ENCODE measurements at regions not wholly inside any gene's neighbourhood (a gene's known extent, or its start where the extent isn't known, plus 50 kb on each side); places are given as distances from the start of the nearest gene placed in this dataset.

DNA sequence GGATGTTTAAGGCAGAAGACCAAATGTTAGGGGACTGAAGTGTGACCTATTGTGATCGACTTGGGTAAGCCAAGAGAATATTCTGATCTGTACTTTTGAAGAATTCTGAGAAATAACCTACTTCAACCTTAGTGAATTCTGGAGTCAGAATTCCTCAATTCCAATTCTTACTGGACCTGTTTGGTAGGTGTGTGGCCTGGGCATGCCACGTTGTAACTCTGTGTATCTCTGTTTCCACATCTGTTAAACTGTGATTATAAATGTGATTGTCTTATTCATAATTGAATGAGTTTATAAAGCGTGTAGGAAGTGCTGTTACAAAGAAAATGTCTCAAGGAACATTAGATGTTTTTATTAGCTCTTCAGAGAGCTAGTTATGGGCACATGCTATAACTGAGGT is 64.5 kb downstream of the TUSC1 start:
- DNase-seq, result no peak

- no peak for DNase-seq
Observed at GRCh38 chr9:25603106-25603505, 75.1 kb downstream of the TUSC1 start.

GRCh38 chr9:25602400-25603044 is 75.7 kb downstream of the TUSC1 start:
- no peak for DNase-seq

DNA sequence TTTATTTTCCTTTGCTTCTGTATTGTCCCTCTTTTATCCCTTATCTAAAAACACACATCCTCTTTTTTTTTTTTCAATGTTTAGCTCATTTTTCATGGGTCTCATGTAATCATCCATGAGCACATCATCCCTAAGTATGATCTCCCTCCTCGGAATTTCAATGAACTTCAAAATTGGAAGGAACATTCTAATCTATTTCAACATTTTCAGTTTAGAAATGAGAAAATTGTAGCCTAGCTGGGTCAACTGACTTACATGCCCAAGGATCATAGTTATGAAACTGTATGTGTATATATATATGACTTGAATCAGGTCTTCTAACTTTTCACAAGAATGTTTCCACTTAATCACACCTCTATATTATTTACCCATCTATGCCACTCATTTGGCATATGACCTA is 77.7 kb downstream of the TUSC1 start:
- no peak for DNase-seq

DNA sequence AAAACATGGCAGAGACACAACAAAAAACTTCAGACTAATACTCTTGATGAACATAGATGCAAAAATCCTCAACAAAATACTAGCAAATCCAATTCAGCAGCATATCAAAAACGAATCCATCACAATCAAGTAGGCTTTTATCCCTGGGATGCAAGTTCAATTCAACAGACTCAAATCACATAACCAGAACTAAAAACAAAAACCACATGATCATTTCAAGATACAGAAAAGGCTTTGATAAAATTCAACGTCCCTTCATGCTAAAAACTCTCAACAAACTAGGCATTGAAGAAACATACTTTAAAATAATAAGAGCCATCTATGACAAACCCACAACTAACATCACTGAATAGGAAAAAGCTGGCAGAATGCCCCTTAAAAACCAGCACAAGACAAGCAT is 93.6 kb downstream of the TUSC1 start:
- DNase-seq, result no peak

DNA sequence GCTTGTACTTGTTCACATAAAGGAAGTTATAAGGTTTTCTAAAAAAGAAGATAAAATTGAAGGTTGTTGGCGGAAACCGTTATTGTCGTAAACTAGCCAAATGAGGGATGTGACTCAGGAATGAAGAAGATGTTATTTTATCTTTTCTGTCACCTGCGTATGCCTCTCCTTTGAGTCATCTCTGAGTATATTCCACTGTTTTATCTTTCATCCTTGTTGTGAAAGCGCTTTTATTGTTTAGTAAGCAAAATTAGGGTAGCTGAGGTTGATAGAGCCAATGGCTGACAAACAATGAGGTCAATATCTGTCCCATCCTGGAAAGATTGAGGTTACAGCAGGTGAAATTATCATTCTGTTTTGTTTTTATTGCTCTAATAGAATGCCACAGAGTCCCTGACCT is 105.0 kb downstream of the TUSC1 start:
- no peak for DNase-seq

- DNase-seq, result no peak
Observed at GRCh38 chr9:25571491-25571890, 106.8 kb downstream of the TUSC1 start.

- DNase-seq, result no peak
Observed at GRCh38 chr9:25570802-25571201, 107.4 kb downstream of the TUSC1 start.

DNA sequence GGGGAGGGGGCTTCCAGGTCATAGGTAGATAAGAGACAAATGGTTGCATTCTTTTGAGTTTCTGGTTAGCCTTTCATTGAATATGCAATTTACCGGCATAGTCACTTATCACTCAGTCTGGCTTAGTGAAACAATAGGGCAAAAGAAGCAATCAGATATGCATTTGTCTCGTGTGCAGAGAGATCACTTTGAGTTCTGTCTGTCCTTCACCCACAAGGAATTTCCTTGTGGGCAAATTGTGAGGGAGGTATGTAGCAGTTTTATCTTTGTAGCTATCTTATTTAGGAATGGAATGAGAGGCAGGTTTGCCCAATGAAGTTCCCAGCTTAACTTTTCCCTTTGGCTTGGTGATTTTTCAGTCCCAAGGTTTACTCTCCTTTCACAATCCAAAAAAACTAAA is 116.1 kb downstream of the TUSC1 start:
- no peak for DNase-seq

DNA sequence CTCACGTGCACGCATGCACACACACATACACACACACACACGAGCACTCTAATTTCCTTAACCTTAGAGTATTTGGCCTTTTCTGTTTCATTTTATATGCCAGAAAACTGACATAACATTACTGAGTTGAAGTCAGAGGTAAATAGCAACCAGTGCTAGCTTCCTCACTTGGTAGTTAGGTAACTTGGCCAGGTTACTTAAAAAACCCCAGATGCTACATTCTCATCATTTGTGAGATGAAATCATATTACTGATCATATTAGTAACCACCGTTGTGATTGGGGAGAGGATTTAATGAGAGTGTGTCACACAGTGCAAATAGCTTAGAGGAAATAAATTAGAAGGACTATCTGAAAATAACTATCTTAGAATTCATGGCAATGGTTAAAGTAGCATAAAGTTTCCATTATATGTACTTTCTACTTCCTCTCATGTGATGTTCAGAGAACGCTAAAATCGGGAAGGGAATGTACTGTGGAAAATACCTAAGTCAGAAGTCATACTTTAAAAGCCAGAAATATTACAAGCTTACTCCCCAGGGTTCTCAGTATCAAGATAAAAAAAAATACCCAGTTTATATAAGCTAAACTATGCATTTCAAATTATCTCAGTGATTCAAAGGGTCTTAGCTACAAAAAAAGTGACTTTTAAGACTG is 120.5 kb downstream of the TUSC1 start:
- no peak for DNase-seq

DNA sequence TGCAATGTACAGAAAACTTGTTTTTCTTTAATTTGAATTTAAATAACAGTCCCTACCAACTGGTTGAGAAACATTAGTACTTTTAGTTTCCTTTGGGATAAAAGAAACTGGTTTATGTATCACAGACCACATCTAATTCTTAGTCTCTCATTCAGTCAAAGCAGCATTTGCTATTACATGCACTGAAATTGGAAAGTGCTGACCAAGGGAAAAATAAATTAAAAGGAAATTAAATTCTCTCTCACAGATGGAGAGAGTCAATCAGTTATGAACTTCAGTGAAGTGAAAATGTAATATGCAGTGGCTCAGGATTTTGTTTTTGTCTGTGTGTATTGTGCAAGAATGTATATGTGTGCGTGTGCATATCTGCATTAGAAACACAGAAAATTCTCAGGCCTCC is 121.7 kb downstream of the TUSC1 start:
- DNase-seq, result no peak

GRCh38 chr9:25548847-25549246 is 129.4 kb downstream of the TUSC1 start:
- no peak for DNase-seq

DNA sequence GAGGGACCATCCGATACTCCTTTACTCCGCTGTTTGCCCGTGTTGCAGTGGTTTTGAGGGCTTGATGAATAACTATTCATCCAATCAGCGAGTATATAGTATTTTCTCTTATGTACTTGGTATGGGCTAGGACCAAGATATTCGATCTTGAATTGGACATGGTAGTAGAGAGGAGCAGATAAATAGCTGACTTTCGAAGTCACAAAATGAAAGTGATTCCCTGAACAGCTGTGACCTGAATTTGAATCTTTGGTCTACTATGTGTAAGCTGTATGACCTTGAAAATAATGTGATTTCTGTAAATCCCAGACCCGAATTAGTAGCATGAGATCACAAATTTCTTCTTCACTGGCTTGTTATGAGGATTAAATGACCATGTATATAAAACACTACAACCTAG is 134.4 kb downstream of the TUSC1 start:
- no peak for DNase-seq

GRCh38 chr9:25542319-25542718 is 135.9 kb downstream of the TUSC1 start:
- no peak for DNase-seq

- DNase-seq, result no peak
Observed at GRCh38 chr9:25537808-25538207, 140.4 kb downstream of the TUSC1 start.

DNA sequence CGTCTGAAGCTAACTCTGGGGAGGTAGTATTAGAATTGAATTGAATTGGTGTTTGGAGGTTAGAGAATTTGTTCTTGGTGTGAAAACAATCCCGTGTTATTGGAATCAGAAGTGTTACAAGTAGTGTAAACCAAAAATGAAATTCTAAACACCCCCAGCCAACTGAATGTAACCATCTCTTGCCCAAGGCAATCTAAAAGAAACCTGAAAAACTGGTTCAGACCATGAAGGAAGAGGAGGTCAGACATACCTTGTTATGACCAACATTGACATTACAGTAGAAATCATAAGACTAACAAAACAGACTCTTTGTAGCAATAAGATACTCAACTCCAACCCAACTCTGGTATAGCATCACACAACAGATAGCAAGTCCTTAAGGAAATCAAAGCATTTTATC is 159.0 kb downstream of the TUSC1 start:
- no peak for DNase-seq

DNA sequence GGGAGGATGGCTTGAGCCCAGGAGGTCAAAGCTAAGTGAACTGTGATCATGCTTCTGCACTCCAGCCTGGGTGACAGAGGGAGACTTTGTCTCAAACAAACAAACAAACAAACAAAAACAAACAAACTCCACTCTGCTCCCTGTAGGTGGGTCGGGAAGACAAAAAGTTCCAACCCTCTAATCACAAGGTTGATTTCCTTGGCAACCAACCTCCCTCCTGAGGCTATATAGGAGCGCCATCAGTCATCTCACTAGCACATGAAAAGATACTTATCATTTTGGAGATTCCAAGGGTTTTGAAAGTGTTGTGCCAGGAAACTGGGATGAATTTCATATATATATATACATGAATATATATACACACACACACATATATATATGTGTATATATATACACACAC is 160.5 kb downstream of the TUSC1 start:
- no peak for DNase-seq

- no peak for DNase-seq
Observed at GRCh38 chr9:25513509-25514033, 164.7 kb downstream of the TUSC1 start.

DNA sequence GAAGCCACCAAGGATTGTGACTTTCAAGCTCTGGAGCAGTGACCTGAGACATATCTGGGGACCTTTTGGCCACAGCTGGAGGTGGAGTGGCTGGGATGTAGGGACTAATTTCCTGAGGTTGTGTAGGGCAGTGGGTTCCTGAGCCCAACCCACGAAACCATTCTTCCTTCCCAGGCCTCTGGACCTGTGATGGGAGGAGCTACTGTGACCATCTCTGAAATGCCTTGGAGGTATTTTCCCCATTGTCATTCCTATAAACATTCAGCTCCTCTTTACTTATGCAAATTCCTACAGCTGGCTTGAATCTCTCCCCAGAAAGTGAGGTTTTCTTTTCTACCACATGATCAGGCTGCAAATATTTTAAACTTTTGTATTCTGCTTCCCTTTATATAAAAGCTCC is 172.6 kb downstream of the TUSC1 start:
- DNase-seq, result no peak

- no peak for DNase-seq
Observed at GRCh38 chr9:25481372-25481771, 196.9 kb downstream of the TUSC1 start.

- DNase-seq, result no peak
Observed at GRCh38 chr9:25480696-25481095, 197.5 kb downstream of the TUSC1 start.

GRCh38 chr9:25472681-25473080 is 205.6 kb downstream of the TUSC1 start:
- DNase-seq, result no peak

DNA sequence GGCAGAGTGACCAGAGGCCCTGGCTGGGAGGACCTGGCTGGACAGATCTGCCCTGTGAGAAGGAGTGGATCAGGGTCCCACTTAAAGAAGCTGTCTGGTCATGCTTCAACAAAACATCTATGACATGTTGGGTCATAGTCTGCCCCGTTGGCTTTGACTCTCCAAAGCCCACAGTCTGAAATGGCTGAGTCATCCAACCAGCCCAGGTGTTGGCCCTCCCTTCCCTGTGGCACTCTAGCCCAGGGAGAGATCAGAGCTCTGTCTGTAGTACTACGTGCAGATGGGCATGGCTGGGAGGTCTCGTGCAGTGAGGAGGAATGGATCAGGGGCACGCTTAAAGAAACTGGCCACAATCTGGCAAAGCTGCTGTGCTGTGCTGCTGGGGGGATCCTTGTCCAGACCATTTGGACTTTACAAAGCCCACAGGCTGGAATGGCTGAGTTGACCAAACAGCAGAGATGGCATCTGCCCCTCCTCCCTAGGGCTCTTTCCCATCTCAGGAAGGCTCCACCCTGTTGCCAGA is 206.1 kb downstream of the TUSC1 start:
- DNase-seq, result no peak

DNA sequence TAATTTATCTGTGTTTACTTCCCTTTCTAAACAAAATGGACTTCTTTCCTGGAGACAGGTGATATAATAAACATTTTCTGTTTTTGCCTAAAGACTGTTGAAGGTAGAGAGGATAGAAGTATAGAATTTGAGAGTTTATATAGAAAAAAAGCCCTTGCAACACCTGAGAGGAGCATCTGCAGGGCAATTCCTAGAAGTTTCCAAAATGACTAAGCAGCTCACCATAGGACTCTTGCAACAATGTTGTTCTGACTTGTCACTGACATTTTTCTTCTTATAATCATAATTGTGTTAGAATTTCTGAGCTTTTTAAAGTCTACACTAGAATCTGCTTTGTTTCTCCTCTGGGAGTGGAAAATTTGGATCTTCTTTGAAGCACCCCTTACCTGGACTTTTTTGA is 216.8 kb downstream of the TUSC1 start:
- no peak for DNase-seq

DNA sequence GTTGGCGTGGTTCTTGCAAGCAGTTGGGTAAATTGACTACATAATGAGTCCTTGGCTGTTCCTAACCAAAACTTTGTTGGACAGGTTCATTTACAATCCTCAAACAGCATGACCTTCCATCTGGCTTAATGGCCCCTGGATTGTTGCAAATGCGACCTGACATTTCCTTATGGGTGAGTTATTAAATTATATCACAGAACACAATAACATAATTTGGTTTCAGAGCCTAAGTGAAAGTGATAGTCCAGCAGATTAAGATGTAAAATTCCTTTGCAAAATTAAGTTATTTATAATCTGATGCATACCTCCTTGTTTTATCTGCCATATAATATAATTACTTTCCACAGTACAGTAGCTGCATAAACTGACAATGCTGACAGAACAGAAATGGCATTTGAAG is 224.4 kb downstream of the TUSC1 start:
- no peak for DNase-seq
